ENCODE measurements at regions not wholly inside any gene's neighbourhood (a gene's known extent, or its start where the extent isn't known, plus 50 kb on each side); places are given as distances from the start of the nearest gene placed in this dataset.

- no peak for DNase-seq (ENCODE audit: low spot score)
Measured at GRCh38 chr17:33976831-33977230, 278.3 kb upstream of the CCL2 start.

GRCh38 chr17:33977729-33978514 lies 277.2 kb upstream of the CCL2 start:
- DNase-seq (ENCODE audit: low spot score): no peak

- no peak for DNase-seq (ENCODE audit: low spot score)
Measured at GRCh38 chr17:33978889-33979288, 276.2 kb upstream of the CCL2 start.

- no peak for DNase-seq (ENCODE audit: low spot score)
Measured at GRCh38 chr17:33980193-33980592, 274.9 kb upstream of the CCL2 start.

GRCh38 chr17:33981711-33982601 lies 273.1 kb upstream of the CCL2 start:
- DNase-seq (ENCODE audit: low spot score): no peak

GRCh38 chr17:33982909-33983308 lies 272.2 kb upstream of the CCL2 start:
- no peak for DNase-seq (ENCODE audit: low spot score)

- no peak for DNase-seq (ENCODE audit: low spot score)
Measured at GRCh38 chr17:33983824-33984574, 271.1 kb upstream of the CCL2 start.

GRCh38 chr17:33986088-33986487 lies 269.0 kb upstream of the CCL2 start:
- no peak for DNase-seq (ENCODE audit: low spot score)

- DNase-seq (ENCODE audit: low spot score): no peak
Measured at GRCh38 chr17:33986566-33986965, 268.5 kb upstream of the CCL2 start.

GRCh38 chr17:33987162-33987561 lies 267.9 kb upstream of the CCL2 start:
- DNase-seq (ENCODE audit: low spot score): no peak

- no peak for DNase-seq (ENCODE audit: low spot score)
Measured at GRCh38 chr17:33989361-33990148, 265.5 kb upstream of the CCL2 start.

- DNase-seq (ENCODE audit: low spot score): no peak
Measured at GRCh38 chr17:33990943-33991706, 264.0 kb upstream of the CCL2 start.

GRCh38 chr17:33992113-33992512 lies 263.0 kb upstream of the CCL2 start:
- DNase-seq (ENCODE audit: low spot score): no peak

- no peak for DNase-seq (ENCODE audit: low spot score)
Measured at GRCh38 chr17:34000639-34001038, 254.4 kb upstream of the CCL2 start.

GRCh38 chr17:34001246-34001645 lies 253.8 kb upstream of the CCL2 start:
- no peak for DNase-seq (ENCODE audit: low spot score)

GRCh38 chr17:34006126-34006525 lies 249.0 kb upstream of the CCL2 start:
- no peak for DNase-seq (ENCODE audit: low spot score)

GRCh38 chr17:34008125-34008524 lies 247.0 kb upstream of the CCL2 start:
- DNase-seq (ENCODE audit: low spot score): no peak

- DNase-seq (ENCODE audit: low spot score): no peak
Measured at GRCh38 chr17:34009912-34010311, 245.2 kb upstream of the CCL2 start.

GRCh38 chr17:34010534-34010933 lies 244.6 kb upstream of the CCL2 start:
- DNase-seq (ENCODE audit: low spot score): no peak

- no peak for DNase-seq (ENCODE audit: low spot score)
Measured at GRCh38 chr17:34011599-34011998, 243.5 kb upstream of the CCL2 start.

Measured in globus pallidus (tissue), 1 donor.